Fibroblast of lung (primary cell): ENCODE measurements at regions not wholly inside any gene's neighbourhood (a gene's known extent, or its start where the extent isn't known, plus 50 kb on each side); places are given as distances from the start of the nearest gene placed in this dataset.

Experiments used
- CTCF ChIP-seq, 2 donors: IDR thresholded peaks in 1 of 2; conservative IDR thresholded peaks in 1 of 2; 1 replicate in 1 of 2; 2 replicates in 1 of 2; pipeline ENCODE4 v1.5.1; 2011 to 2012; ENCODE audit warnings: low read length in 2 of 2, control low read depth in 1 of 2, inconsistent platforms in 1 of 2, low read depth in 1 of 2, mild to moderate bottlenecking in 1 of 2
- EZH2 ChIP-seq: IDR thresholded peaks from 2 replicates; pipeline ENCODE4 v1.5.1; 2012; ENCODE audit warnings: low read length, control low read depth, mild to moderate bottlenecking; ENCODE audit errors: missing control alignments

- no peak for TF ChIP-seq CTCF (conservative IDR thresholded peaks at IDR 0.05 in 1 of 2, IDR thresholded peaks at IDR 0.05 in 1 of 2; ENCODE audit: low read depth in 1 of 2, low read length in 2 of 2)
- TF ChIP-seq EZH2 = no peak
Observed at GRCh38 chr13:99709134-99709533, 207.9 kb downstream of the TM9SF2 start.
